LNCaP clone FGC (cell line): ENCODE measurements at regions not wholly inside any gene's neighbourhood (a gene's known extent, or its start where the extent isn't known, plus 50 kb on each side); places are given as distances from the start of the nearest gene placed in this dataset.

Source experiments
- DNase-seq: peaks from one replicate; pipeline ENCODE4 v3.0.0-alpha.2; 2011; ENCODE audit warnings: low read depth
- H3K4me3 ChIP-seq: 2 replicates; pipeline ENCODE4 v1.5.1; 2011; ENCODE audit warnings: mild to moderate bottlenecking, low read depth, low read length, control low read depth
- CTCF ChIP-seq: IDR thresholded peaks from 2 replicates; pipeline ENCODE4 v1.5.1; 2012; ENCODE audit warnings: mild to moderate bottlenecking; ENCODE audit not compliant: control insufficient read depth, insufficient read depth; ENCODE audit errors: extremely low read depth

GRCh38 chr17:77610518-77610893 is 348.0 kb upstream of the TNRC6C start:
- no peak overlapping the region for H3K4me3 ChIP-seq
- no peak for TF ChIP-seq CTCF
- no peak for DNase-seq

- TF ChIP-seq CTCF, result no peak
- H3K4me3 ChIP-seq, result no peak overlapping the region
- DNase-seq, result no peak
These were observed 347.5 kb upstream of the TNRC6C start for GRCh38 chr17:77610972-77611521.

- no peak overlapping the region for H3K4me3 ChIP-seq
- DNase-seq, result no peak
- no peak for TF ChIP-seq CTCF
These were observed 346.6 kb upstream of the TNRC6C start for GRCh38 chr17:77611791-77612502.

GRCh38 chr17:77613218-77613617 is 345.3 kb upstream of the TNRC6C start:
- no peak overlapping the region for H3K4me3 ChIP-seq
- DNase-seq, result no peak
- TF ChIP-seq CTCF, result no peak

GRCh38 chr17:77613627-77614026 is 344.9 kb upstream of the TNRC6C start:
- no peak for TF ChIP-seq CTCF
- no peak for DNase-seq
- no peak overlapping the region for H3K4me3 ChIP-seq

GRCh38 chr17:77615703-77616253 is 342.7 kb upstream of the TNRC6C start:
- TF ChIP-seq CTCF, result no peak
- H3K4me3 ChIP-seq, result no peak overlapping the region
- no peak for DNase-seq
